HG02970 (cell line): ENCODE measurements at regions not wholly inside any gene's neighbourhood (a gene's known extent, or its start where the extent isn't known, plus 50 kb on each side); places are given as distances from the start of the nearest gene placed in this dataset.

Source experiments
- ATAC-seq: cut with Tn5 transposase; IDR thresholded peaks from one replicate; pipeline ENCODE4 v1.9.1; 2021; ENCODE audit warnings: mild to moderate bottlenecking, moderate library complexity, moderate number of reproducible peaks; ENCODE audit not compliant: unreplicated experiment, low FRiP score

- ATAC-seq, result no peak
Observed at GRCh38 chr2:215775106-215775505, 238.2 kb downstream of the MREG start.

GRCh38 chr2:215773728-215774127, 239.6 kb downstream of the MREG start:
- no peak for ATAC-seq

- no peak for ATAC-seq
Observed at GRCh38 chr2:215772634-215773563, 240.5 kb downstream of the MREG start.

GRCh38 chr2:215772003-215772402, 241.3 kb downstream of the MREG start:
- no peak for ATAC-seq

GRCh38 chr2:215771241-215771640, 242.1 kb downstream of the MREG start:
- no peak for ATAC-seq

- no peak for ATAC-seq
Observed at GRCh38 chr2:215770668-215771067, 242.7 kb downstream of the MREG start.

GRCh38 chr2:215769246-215769645, 244.1 kb downstream of the MREG start:
- ATAC-seq, result no peak

GRCh38 chr2:215767625-215768024, 245.7 kb downstream of the MREG start:
- ATAC-seq, result no peak

- no peak for ATAC-seq
Observed at GRCh38 chr2:215765729-215766360, 247.5 kb downstream of the MREG start.

GRCh38 chr2:215764441-215765048, 248.8 kb downstream of the MREG start:
- no peak for ATAC-seq

- ATAC-seq, result no peak
Observed at GRCh38 chr2:215760557-215760956, 252.8 kb downstream of the MREG start.

GRCh38 chr2:215760091-215760490, 253.3 kb downstream of the MREG start:
- ATAC-seq, result no peak

GRCh38 chr2:215758691-215759090, 254.7 kb downstream of the MREG start:
- no peak for ATAC-seq

- ATAC-seq, result no peak
Observed at GRCh38 chr2:215756346-215756730, 257.0 kb downstream of the MREG start.

GRCh38 chr2:215755641-215756345, 257.6 kb downstream of the MREG start:
- ATAC-seq, result no peak

GRCh38 chr2:215754546-215754945, 258.8 kb downstream of the MREG start:
- ATAC-seq, result no peak

GRCh38 chr2:215753808-215754207, 259.5 kb downstream of the MREG start:
- no peak for ATAC-seq

- ATAC-seq, result no peak
Observed at GRCh38 chr2:215752991-215753390, 260.4 kb downstream of the MREG start.

- no peak for ATAC-seq
Observed at GRCh38 chr2:215752436-215752835, 260.9 kb downstream of the MREG start.

GRCh38 chr2:215751911-215752272, 261.5 kb downstream of the MREG start:
- ATAC-seq, result no peak
